ENCODE measurements at regions not wholly inside any gene's neighbourhood (a gene's known extent, or its start where the extent isn't known, plus 50 kb on each side); places are given as distances from the start of the nearest gene placed in this dataset.

GRCh38 chr17:13265311-13265710 lies 247.5 kb upstream of the ELAC2 start:
- no peak overlapping the region for H3K4me3 ChIP-seq (ENCODE audit: low read depth, low read length)
- DNase-seq (ENCODE audit: low read depth) = no peak
- no peak for TF ChIP-seq CTCF (IDR thresholded peaks at IDR 0.05; ENCODE audit: insufficient read depth, low read depth, low read length)

- no peak for DNase-seq (ENCODE audit: low read depth)
- no peak overlapping the region for H3K4me3 ChIP-seq (ENCODE audit: low read depth, low read length)
- TF ChIP-seq CTCF (IDR thresholded peaks at IDR 0.05; ENCODE audit: insufficient read depth, low read depth, low read length) = no peak
These were observed 245.9 kb upstream of the ELAC2 start for GRCh38 chr17:13263746-13264145.

DNA sequence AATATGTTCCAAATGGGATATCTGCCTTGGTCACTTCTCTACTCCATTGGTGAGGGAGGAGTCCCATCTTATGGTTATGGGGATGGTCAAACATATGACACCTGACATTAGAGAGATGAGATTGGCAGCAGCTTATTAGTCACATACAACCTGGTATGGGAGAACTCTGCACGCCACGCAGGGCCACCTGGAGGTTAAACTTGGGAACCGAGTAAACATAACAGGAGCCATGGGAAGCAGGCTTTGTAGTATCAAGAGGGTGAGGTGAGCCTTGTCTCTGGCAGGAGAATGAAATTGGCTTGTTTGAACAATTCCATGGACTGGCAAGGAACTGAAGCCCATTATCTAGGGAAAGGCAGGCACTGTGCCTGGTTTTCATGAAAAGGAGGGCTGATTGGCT lies 238.7 kb upstream of the ELAC2 start:
- TF ChIP-seq CTCF (IDR thresholded peaks at IDR 0.05; ENCODE audit: insufficient read depth, low read depth, low read length) = no peak
- DNase-seq (ENCODE audit: low read depth) = no peak
- no peak overlapping the region for H3K4me3 ChIP-seq (ENCODE audit: low read depth, low read length)

DNA sequence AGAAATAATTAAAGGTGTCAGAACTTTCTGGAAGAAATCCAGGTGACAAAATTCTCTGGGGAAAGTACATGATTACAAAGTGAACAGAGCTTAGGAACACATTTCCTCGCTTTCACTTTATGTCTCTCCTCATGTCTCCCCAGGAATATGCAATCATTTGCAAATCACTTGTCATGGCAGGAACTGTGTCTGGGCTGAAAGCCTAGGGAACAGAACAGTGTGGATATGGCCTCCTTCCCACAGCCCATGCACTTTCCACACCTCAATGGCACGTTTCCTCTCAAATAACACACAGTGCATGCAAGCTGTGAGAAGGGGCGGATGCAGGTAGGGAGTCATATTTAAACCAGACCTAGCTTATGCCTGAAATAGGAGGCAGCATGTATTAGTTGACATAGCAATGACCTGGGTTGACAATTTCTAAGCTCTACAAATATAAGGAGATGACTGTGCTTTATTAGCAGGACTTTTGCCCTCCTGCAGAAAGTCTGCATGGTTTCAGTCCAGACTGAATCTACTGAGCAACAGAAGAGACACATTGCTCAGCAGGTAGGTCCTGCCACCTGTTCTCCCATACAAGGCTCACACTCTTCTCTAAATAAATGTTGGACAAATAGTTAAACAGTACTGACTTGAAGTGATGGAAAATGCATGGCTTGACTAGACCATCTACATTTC lies 236.0 kb upstream of the ELAC2 start:
- DNase-seq (ENCODE audit: low read depth) = no peak
- H3K4me3 ChIP-seq (ENCODE audit: low read depth, low read length) = no peak overlapping the region
- no peak for TF ChIP-seq CTCF (IDR thresholded peaks at IDR 0.05; ENCODE audit: insufficient read depth, low read depth, low read length)

DNA sequence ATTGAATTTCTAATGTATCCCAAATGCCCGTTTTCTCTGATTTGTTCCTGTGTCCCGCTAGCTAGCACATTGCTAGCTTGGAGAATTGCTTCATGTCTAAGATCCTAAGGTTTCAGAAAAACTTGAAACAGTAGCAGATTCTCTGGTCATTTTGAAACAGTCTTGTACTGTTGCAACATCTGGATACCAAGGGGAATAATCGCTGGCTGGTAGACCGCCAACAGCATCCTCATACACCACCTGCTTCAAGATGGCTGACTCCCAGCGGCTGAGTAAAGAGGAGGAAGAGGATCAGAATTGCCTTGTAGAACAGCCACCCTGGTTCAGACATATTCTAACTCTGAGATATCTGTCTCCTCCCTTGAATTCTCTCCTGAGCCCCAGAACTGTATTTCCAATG lies 226.7 kb upstream of the ELAC2 start:
- peak; percentile 21 for DNase-seq (ENCODE audit: low read depth)
- TF ChIP-seq CTCF (IDR thresholded peaks at IDR 0.05; ENCODE audit: insufficient read depth, low read depth, low read length) = no peak
- no peak overlapping the region for H3K4me3 ChIP-seq (ENCODE audit: low read depth, low read length)

- H3K4me3 ChIP-seq (ENCODE audit: low read depth, low read length) = no peak overlapping the region
- no peak for DNase-seq (ENCODE audit: low read depth)
- TF ChIP-seq CTCF (IDR thresholded peaks at IDR 0.05; ENCODE audit: insufficient read depth, low read depth, low read length) = no peak
These were observed 225.8 kb upstream of the ELAC2 start for GRCh38 chr17:13243585-13243984.

GRCh38 chr17:13240851-13241250 lies 223.0 kb upstream of the ELAC2 start:
- no peak for TF ChIP-seq CTCF (IDR thresholded peaks at IDR 0.05; ENCODE audit: insufficient read depth, low read depth, low read length)
- H3K4me3 ChIP-seq (ENCODE audit: low read depth, low read length) = no peak overlapping the region
- DNase-seq (ENCODE audit: low read depth) = no peak
